GM23338 (cell line): ENCODE measurements at regions not wholly inside any gene's neighbourhood (a gene's known extent, or its start where the extent isn't known, plus 50 kb on each side); places are given as distances from the start of the nearest gene placed in this dataset.

Experiments
- ATAC-seq: fragments of 200-7000 bp; cut with Tn5 transposase; 3 replicates; pipeline ENCODE4 v1.9.1; 2020
- DNase-seq: peaks from one replicate; pipeline ENCODE4 v3.0.0-alpha.2; 2015; ENCODE audit warnings: low spot score
- H2AFZ ChIP-seq: fragments of 200-600 bp; sonication (generic); 2 replicates; pipeline ENCODE4 v1.8.0; 2016; ENCODE audit warnings: antibody characterized with exemption, mild to moderate bottlenecking, moderate library complexity
- H3F3A ChIP-seq: fragments of 200-600 bp; sonication (generic); replicated peaks from 2 replicates; pipeline ENCODE4 v1.8.0; 2017; ENCODE audit warnings: antibody characterized with exemption, mixed run types, low read depth
- H3K27ac ChIP-seq: fragments of 200-600 bp; sonication (generic); 2 replicates; pipeline ENCODE4 v1.6.1; 2016; ENCODE audit warnings: low read depth
- H3K27me3 ChIP-seq: fragments of 200-600 bp; sonication (generic); 2 replicates; pipeline ENCODE4 v1.8.0; 2016; ENCODE audit warnings: mild to moderate bottlenecking, mixed run types, moderate library complexity; ENCODE audit not compliant: insufficient read depth
- H3K36me3 ChIP-seq: fragments of 200-600 bp; sonication (generic); 2 replicates; pipeline ENCODE4 v1.8.0; 2016; ENCODE audit warnings: mild to moderate bottlenecking; ENCODE audit not compliant: insufficient read depth
- H3K4me1 ChIP-seq: fragments of 200-600 bp; sonication (generic); 2 replicates; pipeline ENCODE4 v1.8.0; 2016; ENCODE audit warnings: mild to moderate bottlenecking, moderate library complexity; ENCODE audit not compliant: insufficient read depth
- H3K4me2 ChIP-seq: fragments of 200-600 bp; sonication (generic); 2 replicates; pipeline ENCODE4 v1.7.1; 2017; ENCODE audit warnings: mixed run types
- H3K4me3 ChIP-seq: fragments of 200-600 bp; sonication (generic); 2 replicates; pipeline ENCODE4 v1.6.1; 2016; ENCODE audit warnings: mixed run types
- H3K79me2 ChIP-seq: fragments of 200-600 bp; sonication (generic); replicated peaks from 2 replicates; pipeline ENCODE4 v1.8.0; 2017; ENCODE audit warnings: mild to moderate bottlenecking; ENCODE audit not compliant: insufficient read depth
- H3K9me2 ChIP-seq: fragments of 200-600 bp; sonication (generic); 2 replicates; pipeline ENCODE4 v1.8.0; 2017; ENCODE audit not compliant: insufficient read depth
- H4K20me1 ChIP-seq: fragments of 200-600 bp; sonication (generic); replicated peaks from 2 replicates; pipeline ENCODE4 v1.8.0; 2017; ENCODE audit warnings: mild to moderate bottlenecking; ENCODE audit not compliant: insufficient read depth
- H3K27ac Mint-ChIP-seq: 2 replicates; pipeline ENCODE4 v1.8.0; 2020; ENCODE audit warnings: inconsistent platforms, mild to moderate bottlenecking, moderate library complexity, mixed read lengths
- H3K27me3 Mint-ChIP-seq: 3 replicates; pipeline ENCODE4 v1.8.0; 2022; ENCODE audit warnings: low read depth, mild to moderate bottlenecking, moderate library complexity, mixed read lengths, inconsistent platforms; ENCODE audit not compliant: insufficient read depth, poor library complexity
- H3K36me3 Mint-ChIP-seq: 3 replicates; pipeline ENCODE4 v1.8.0; 2021; ENCODE audit warnings: low read depth, mild to moderate bottlenecking, inconsistent platforms, moderate library complexity, mixed read lengths
- H3K4me1 Mint-ChIP-seq: 3 replicates; pipeline ENCODE4 v1.8.0; 2020; ENCODE audit warnings: mild to moderate bottlenecking, inconsistent platforms, mixed read lengths
- H3K4me3 Mint-ChIP-seq: 3 replicates; pipeline ENCODE4 v1.8.0; 2021; ENCODE audit warnings: moderate library complexity, mild to moderate bottlenecking, inconsistent platforms, mixed read lengths
- H3K9me3 Mint-ChIP-seq: 3 replicates; pipeline ENCODE4 v1.8.0; 2020; ENCODE audit warnings: moderate library complexity, mild to moderate bottlenecking, inconsistent platforms, mixed read lengths
- CREB1 ChIP-seq: fragments of 250-450 bp; sonication (Bioruptor Pico); IDR thresholded peaks from 2 replicates; pipeline ENCODE4 v1.5.0; 2020; ENCODE audit warnings: low read depth, mild to moderate bottlenecking, moderate library complexity
- ETS1 ChIP-seq: IDR thresholded peaks from 2 replicates; pipeline ENCODE4 v1.6.1; 2016; ENCODE audit warnings: antibody characterized with exemption
- EZH2phosphoT487 ChIP-seq: fragments of 200-600 bp; sonication (generic); IDR thresholded peaks from one replicate; pipeline ENCODE4 v1.8.1; 2018; ENCODE audit warnings: antibody characterized with exemption; ENCODE audit not compliant: unreplicated experiment
- JUNB ChIP-seq: IDR thresholded peaks from one replicate; pipeline ENCODE4 v1.6.1; 2016; ENCODE audit warnings: antibody characterized with exemption; ENCODE audit not compliant: unreplicated experiment
- NANOG ChIP-seq: IDR thresholded peaks from 2 replicates; pipeline ENCODE4 v1.6.1; 2016; ENCODE audit warnings: antibody characterized with exemption, borderline replicate concordance
- POLR2AphosphoS5 ChIP-seq: IDR thresholded peaks from 2 replicates; pipeline ENCODE4 v1.6.1; 2016; ENCODE audit warnings: antibody characterized with exemption, low read depth
- REST ChIP-seq: IDR thresholded peaks from one replicate; pipeline ENCODE4 v1.6.1; 2018; ENCODE audit warnings: antibody characterized with exemption; ENCODE audit not compliant: unreplicated experiment
- ZNF114 ChIP-seq: fragments of 250-450 bp; sonication (Bioruptor Pico); IDR thresholded peaks from 2 replicates; pipeline ENCODE4 v1.5.0; 2020; ENCODE audit warnings: mild to moderate bottlenecking, moderate library complexity
- ZNF331 ChIP-seq: fragments of 250-450 bp; sonication (Bioruptor Pico); IDR thresholded peaks from 2 replicates; pipeline ENCODE4 v1.5.0; 2020; ENCODE audit warnings: low read depth, mild to moderate bottlenecking, moderate library complexity
- TF ChIP-seq, protein P1 (sequence below): fragments of 250-450 bp; sonication (Bioruptor Pico); IDR thresholded peaks from 2 replicates; pipeline ENCODE4 v1.5.0; 2020; ENCODE audit warnings: mild to moderate bottlenecking, moderate library complexity
- TF ChIP-seq, protein P2 (sequence below), 2 experiments: fragments of 200-600 bp in 1 of 2; sonication (generic) in 1 of 2; conservative IDR thresholded peaks; 2 replicates each; pipeline versions ENCODE4 v1.5.1 to v1.6.1; 2016 to 2017; ENCODE audit warnings: antibody characterized with exemption in 2 of 2, low read depth in 2 of 2, mild to moderate bottlenecking in 2 of 2, moderate library complexity in 1 of 2

DNA sequence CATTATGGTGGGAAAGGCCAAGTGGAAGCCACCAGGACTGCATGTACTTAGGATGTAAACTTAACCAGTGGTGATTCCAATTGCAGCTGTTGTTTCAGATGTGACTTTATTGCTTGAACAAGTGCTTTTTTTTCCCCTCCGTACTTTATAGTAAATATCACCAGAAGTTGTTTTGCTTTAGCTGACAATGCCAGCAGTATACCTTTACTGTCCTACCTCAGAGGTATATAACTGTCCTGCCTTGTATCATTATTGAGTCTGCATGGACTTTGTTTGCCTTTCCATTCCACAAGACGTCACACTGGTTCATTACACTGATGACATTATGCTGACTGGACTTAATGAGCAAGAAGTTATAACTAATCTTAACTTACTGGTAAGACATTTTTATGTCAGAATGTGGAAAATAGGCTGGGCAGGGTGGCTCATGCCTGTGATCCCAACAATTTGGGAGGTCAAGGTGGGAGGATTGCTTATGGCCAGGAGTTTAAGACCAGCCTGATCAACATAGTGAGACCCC is 77.1 kb upstream of the RAB18 start:
- no peak overlapping the region for H2AFZ ChIP-seq
- no peak for TF ChIP-seq REST
- no peak for TF ChIP-seq ZNF331
- TF ChIP-seq EZH2phosphoT487 = no peak
- no peak for TF ChIP-seq JUNB
- TF ChIP-seq NANOG = no peak
- no peak for TF ChIP-seq POLR2AphosphoS5
- TF ChIP-seq CREB1 = no peak
- no peak for TF ChIP-seq ZNF114 (CRISPR knock-in tag)
- TF ChIP-seq, protein P1, sequence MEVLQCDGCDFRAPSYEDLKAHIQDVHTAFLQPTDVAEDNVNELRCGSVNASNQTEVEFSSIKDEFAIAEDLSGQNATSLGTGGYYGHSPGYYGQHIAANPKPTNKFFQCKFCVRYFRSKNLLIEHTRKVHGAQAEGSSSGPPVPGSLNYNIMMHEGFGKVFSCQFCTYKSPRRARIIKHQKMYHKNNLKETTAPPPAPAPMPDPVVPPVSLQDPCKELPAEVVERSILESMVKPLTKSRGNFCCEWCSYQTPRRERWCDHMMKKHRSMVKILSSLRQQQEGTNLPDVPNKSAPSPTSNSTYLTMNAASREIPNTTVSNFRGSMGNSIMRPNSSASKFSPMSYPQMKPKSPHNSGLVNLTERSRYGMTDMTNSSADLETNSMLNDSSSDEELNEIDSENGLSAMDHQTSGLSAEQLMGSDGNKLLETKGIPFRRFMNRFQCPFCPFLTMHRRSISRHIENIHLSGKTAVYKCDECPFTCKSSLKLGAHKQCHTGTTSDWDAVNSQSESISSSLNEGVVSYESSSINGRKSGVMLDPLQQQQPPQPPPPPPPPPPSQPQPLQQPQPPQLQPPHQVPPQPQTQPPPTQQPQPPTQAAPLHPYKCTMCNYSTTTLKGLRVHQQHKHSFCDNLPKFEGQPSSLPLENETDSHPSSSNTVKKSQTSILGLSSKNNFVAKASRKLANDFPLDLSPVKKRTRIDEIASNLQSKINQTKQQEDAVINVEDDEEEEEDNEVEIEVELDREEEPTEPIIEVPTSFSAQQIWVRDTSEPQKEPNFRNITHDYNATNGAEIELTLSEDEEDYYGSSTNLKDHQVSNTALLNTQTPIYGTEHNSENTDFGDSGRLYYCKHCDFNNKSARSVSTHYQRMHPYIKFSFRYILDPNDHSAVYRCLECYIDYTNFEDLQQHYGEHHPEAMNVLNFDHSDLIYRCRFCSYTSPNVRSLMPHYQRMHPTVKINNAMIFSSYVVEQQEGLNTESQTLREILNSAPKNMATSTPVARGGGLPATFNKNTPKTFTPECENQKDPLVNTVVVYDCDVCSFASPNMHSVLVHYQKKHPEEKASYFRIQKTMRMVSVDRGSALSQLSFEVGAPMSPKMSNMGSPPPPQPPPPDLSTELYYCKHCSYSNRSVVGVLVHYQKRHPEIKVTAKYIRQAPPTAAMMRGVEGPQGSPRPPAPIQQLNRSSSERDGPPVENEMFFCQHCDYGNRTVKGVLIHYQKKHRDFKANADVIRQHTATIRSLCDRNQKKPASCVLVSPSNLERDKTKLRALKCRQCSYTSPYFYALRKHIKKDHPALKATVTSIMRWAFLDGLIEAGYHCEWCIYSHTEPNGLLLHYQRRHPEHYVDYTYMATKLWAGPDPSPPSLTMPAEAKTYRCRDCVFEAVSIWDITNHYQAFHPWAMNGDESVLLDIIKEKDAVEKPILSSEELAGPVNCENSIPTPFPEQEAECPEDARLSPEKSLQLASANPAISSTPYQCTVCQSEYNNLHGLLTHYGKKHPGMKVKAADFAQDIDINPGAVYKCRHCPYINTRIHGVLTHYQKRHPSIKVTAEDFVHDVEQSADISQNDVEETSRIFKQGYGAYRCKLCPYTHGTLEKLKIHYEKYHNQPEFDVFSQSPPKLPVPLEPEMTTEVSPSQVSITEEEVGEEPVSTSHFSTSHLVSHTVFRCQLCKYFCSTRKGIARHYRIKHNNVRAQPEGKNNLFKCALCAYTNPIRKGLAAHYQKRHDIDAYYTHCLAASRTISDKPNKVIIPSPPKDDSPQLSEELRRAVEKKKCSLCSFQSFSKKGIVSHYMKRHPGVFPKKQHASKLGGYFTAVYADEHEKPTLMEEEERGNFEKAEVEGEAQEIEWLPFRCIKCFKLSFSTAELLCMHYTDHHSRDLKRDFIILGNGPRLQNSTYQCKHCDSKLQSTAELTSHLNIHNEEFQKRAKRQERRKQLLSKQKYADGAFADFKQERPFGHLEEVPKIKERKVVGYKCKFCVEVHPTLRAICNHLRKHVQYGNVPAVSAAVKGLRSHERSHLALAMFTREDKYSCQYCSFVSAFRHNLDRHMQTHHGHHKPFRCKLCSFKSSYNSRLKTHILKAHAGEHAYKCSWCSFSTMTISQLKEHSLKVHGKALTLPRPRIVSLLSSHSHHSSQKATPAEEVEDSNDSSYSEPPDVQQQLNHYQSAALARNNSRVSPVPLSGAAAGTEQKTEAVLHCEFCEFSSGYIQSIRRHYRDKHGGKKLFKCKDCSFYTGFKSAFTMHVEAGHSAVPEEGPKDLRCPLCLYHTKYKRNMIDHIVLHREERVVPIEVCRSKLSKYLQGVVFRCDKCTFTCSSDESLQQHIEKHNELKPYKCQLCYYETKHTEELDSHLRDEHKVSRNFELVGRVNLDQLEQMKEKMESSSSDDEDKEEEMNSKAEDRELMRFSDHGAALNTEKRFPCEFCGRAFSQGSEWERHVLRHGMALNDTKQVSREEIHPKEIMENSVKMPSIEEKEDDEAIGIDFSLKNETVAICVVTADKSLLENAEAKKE (CRISPR knock-in tag) = no peak
- no peak for TF ChIP-seq ETS1
- TF ChIP-seq, protein P2, sequence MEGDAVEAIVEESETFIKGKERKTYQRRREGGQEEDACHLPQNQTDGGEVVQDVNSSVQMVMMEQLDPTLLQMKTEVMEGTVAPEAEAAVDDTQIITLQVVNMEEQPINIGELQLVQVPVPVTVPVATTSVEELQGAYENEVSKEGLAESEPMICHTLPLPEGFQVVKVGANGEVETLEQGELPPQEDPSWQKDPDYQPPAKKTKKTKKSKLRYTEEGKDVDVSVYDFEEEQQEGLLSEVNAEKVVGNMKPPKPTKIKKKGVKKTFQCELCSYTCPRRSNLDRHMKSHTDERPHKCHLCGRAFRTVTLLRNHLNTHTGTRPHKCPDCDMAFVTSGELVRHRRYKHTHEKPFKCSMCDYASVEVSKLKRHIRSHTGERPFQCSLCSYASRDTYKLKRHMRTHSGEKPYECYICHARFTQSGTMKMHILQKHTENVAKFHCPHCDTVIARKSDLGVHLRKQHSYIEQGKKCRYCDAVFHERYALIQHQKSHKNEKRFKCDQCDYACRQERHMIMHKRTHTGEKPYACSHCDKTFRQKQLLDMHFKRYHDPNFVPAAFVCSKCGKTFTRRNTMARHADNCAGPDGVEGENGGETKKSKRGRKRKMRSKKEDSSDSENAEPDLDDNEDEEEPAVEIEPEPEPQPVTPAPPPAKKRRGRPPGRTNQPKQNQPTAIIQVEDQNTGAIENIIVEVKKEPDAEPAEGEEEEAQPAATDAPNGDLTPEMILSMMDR (conservative IDR thresholded peaks at IDR 0.05; ENCODE audit: low read depth in 2 of 2) = no peak
- H3K4me2 ChIP-seq = no peak overlapping the region
- no peaks in the 10 kb centered on the region; the same call in 1 of the 2 replicates for H3K9me2 ChIP-seq
- Mint-ChIP-seq H3K27me3 (peaks cover 2% of the 10 kb centered on the region), H3K9me3 (peaks cover 19% of the 10 kb centered on the region), H3K27ac (no peak overlapping the region), H3K36me3 (no peaks in the 10 kb centered on the region), H3K4me3 (no peak overlapping the region), H3K4me1 (no peaks in the 10 kb centered on the region)
- 0 out of 2 replicates have a peak, but pooled peaks cover 5% of the 10 kb centered on the region for H3K36me3 ChIP-seq
- no peaks in the 10 kb centered on the region for H3F3A ChIP-seq
- H3K4me3 ChIP-seq = no peak overlapping the region
- DNase-seq (no peak), ATAC-seq (no peak)
- no peaks in the 10 kb centered on the region for H3K4me1 ChIP-seq
- H3K27ac ChIP-seq = no peak overlapping the region
- no peaks in the 10 kb centered on the region for H3K27me3 ChIP-seq
- H3K79me2 ChIP-seq = no peaks in the 10 kb centered on the region
- H4K20me1 ChIP-seq = no peaks in the 10 kb centered on the region; the same call in 1 of the 2 replicates
